Hepatocyte (in vitro differentiated cells): ENCODE measurements at regions not wholly inside any gene's neighbourhood (a gene's known extent, or its start where the extent isn't known, plus 50 kb on each side); places are given as distances from the start of the nearest gene placed in this dataset.
A peak's percentile ranks its signal among the peaks of the same experiment; 100 is the strongest.

ENCODE experiments used
- DNase-seq: peaks from one replicate; pipeline ENCODE4 v3.0.0-alpha.2; 2016; ENCODE audit warnings: low spot score
- H2AFZ ChIP-seq: fragments of 200-600 bp; sonication (generic); 2 replicates; pipeline ENCODE4 v1.6.0; 2016; ENCODE audit warnings: antibody characterized with exemption, mild to moderate bottlenecking
- H3K27ac ChIP-seq: fragments of 200-600 bp; sonication (generic); 2 replicates; pipeline ENCODE4 v1.5.1; 2016; ENCODE audit warnings: mild to moderate bottlenecking
- H3K27me3 ChIP-seq: fragments of 200-600 bp; sonication (generic); 2 replicates; pipeline ENCODE4 v1.6.1; 2016
- H3K36me3 ChIP-seq: fragments of 200-600 bp; sonication (generic); replicated peaks from 2 replicates; pipeline ENCODE4 v1.5.1; 2016; ENCODE audit warnings: low read depth; ENCODE audit not compliant: insufficient read depth
- H3K4me1 ChIP-seq: fragments of 200-600 bp; sonication (generic); 2 replicates; pipeline ENCODE4 v1.5.1; 2016; ENCODE audit warnings: mild to moderate bottlenecking, moderate library complexity; ENCODE audit not compliant: insufficient read depth
- H3K4me2 ChIP-seq: fragments of 200-600 bp; sonication (generic); 2 replicates; pipeline ENCODE4 v1.6.0; 2016
- H3K4me3 ChIP-seq: fragments of 200-600 bp; sonication (generic); 2 replicates; pipeline ENCODE4 v1.5.1; 2016; ENCODE audit warnings: mild to moderate bottlenecking
- H3K79me2 ChIP-seq: fragments of 200-600 bp; sonication (generic); 2 replicates; pipeline ENCODE4 v1.6.0; 2017; ENCODE audit warnings: mild to moderate bottlenecking
- H3K9me2 ChIP-seq: fragments of 200-600 bp; sonication (generic); replicated peaks from 2 replicates; pipeline ENCODE4 v1.6.0; 2017; ENCODE audit warnings: mild to moderate bottlenecking; ENCODE audit not compliant: insufficient read depth
- H3K9me3 ChIP-seq: fragments of 200-600 bp; sonication (generic); 2 replicates; pipeline ENCODE4 v1.5.1; 2016; ENCODE audit warnings: low read depth, mild to moderate bottlenecking
- H4K20me1 ChIP-seq: fragments of 200-600 bp; sonication (generic); 2 replicates; pipeline ENCODE4 v1.6.0; 2016; ENCODE audit warnings: mild to moderate bottlenecking; ENCODE audit not compliant: insufficient read depth, poor library complexity, severe bottlenecking
- CTCF ChIP-seq: fragments of 200-600 bp; sonication (generic); IDR thresholded peaks from 2 replicates; pipeline ENCODE4 v1.5.1; 2016; ENCODE audit warnings: antibody characterized with exemption, mild to moderate bottlenecking; ENCODE audit not compliant: poor library complexity
- EZH2 ChIP-seq: fragments of 200-600 bp; sonication (generic); IDR thresholded peaks from 2 replicates; pipeline ENCODE4 v1.6.1; 2016; ENCODE audit warnings: antibody characterized with exemption, mild to moderate bottlenecking, borderline replicate concordance
- EZH2phosphoT487 ChIP-seq: fragments of 200-600 bp; sonication (generic); IDR thresholded peaks from one replicate; pipeline ENCODE4 v1.6.1; 2018; ENCODE audit warnings: antibody characterized with exemption, mild to moderate bottlenecking, low read depth, moderate library complexity; ENCODE audit not compliant: unreplicated experiment, severe bottlenecking
- whole genome bisulfite sequencing: methylation state at CpG from one replicate; pipeline ENCODE4 v1.1.6; 2016; ENCODE audit warnings: low lambda C conversion rate; ENCODE audit errors: missing lambda C conversion rate; 5-methylcytosine and 5-hydroxymethylcytosine counted together

GRCh38 chr1:22218618-22219250 is 75.8 kb upstream of the WNT4 start:
- H3K9me2 ChIP-seq = no peaks in the 10 kb centered on the region
- no peak for DNase-seq
- H3K4me1 ChIP-seq = no peaks in the 10 kb centered on the region
- WGBS = 86% methylated on average over 12 of the region's 12 CpGs
- no peak overlapping the region for H3K4me2 ChIP-seq
- no peaks in the 10 kb centered on the region for H3K9me3 ChIP-seq
- H3K79me2 ChIP-seq = no peaks in the 10 kb centered on the region
- H3K36me3 ChIP-seq = no peaks in the 10 kb centered on the region
- no peaks in the 10 kb centered on the region for H3K27me3 ChIP-seq
- no peak overlapping the region for H3K4me3 ChIP-seq
- TF ChIP-seq CTCF (no peak), EZH2 (no peak), EZH2phosphoT487 (no peak)
- no peaks in the 10 kb centered on the region for H4K20me1 ChIP-seq
- H3K27ac ChIP-seq = no peak overlapping the region
- no peak overlapping the region for H2AFZ ChIP-seq

GRCh38 chr1:22221233-22221780 is 78.4 kb upstream of the WNT4 start:
- Histone ChIP-seq H2AFZ (no peak overlapping the region), H3K9me2 (no peaks in the 10 kb centered on the region), H3K4me2 (no peak overlapping the region), H3K27me3 (no peaks in the 10 kb centered on the region), H3K36me3 (no peaks in the 10 kb centered on the region), H3K9me3 (no peaks in the 10 kb centered on the region), H4K20me1 (no peaks in the 10 kb centered on the region), H3K79me2 (no peaks in the 10 kb centered on the region), H3K4me3 (no peak overlapping the region), H3K4me1 (no peaks in the 10 kb centered on the region), H3K27ac (no peak overlapping the region)
- WGBS = 89% methylated on average over 8 of the region's 8 CpGs
- DNase-seq = no peak
- no peak for TF ChIP-seq EZH2phosphoT487

- no peaks in the 10 kb centered on the region for H3K9me3 ChIP-seq
- no peak overlapping the region for H2AFZ ChIP-seq
- no peaks in the 10 kb centered on the region for H4K20me1 ChIP-seq
- no peaks in the 10 kb centered on the region for H3K9me2 ChIP-seq
- H3K27ac ChIP-seq = peak overlapping the region; percentile 34
- no peak overlapping the region for H3K4me2 ChIP-seq
- no peaks in the 10 kb centered on the region for H3K4me1 ChIP-seq
- no peaks in the 10 kb centered on the region for H3K27me3 ChIP-seq
- no peak for TF ChIP-seq EZH2
- no peak for TF ChIP-seq CTCF
- TF ChIP-seq EZH2phosphoT487 = no peak
- no peaks in the 10 kb centered on the region for H3K36me3 ChIP-seq
- H3K4me3 ChIP-seq = no peak overlapping the region
- DNase-seq = no peak
- no peaks in the 10 kb centered on the region for H3K79me2 ChIP-seq
- WGBS = 85% methylated on average over 9 of the region's 9 CpGs
Measured at GRCh38 chr1:22222723-22223122, 79.8 kb upstream of the WNT4 start.

DNA sequence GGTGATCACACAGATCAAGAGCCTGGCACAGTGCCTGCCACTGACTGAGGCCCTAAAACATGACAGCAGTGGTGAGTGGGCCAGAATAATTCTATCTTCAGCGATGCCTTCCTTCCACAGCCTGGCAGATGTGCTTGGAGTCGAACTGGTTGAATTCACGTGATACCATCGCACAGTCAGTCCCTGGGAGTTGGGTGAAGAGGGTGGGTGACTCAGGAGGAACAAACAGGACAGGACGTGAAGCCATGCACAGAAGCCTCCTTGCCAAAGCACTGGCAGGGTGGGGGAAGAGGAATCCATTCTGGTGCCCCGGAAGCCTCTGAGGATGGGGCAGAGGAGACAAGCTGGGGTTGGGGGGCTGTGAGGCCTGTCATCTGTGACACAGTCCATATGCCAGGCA is 80.3 kb upstream of the WNT4 start:
- Histone ChIP-seq H4K20me1 (no peaks in the 10 kb centered on the region), H3K36me3 (no peaks in the 10 kb centered on the region), H3K4me3 (no peak overlapping the region), H3K27ac (no peak overlapping the region), H3K4me2 (no peak overlapping the region), H3K4me1 (no peaks in the 10 kb centered on the region), H3K27me3 (no peaks in the 10 kb centered on the region), H3K9me2 (no peaks in the 10 kb centered on the region), H2AFZ (no peak overlapping the region), H3K9me3 (no peaks in the 10 kb centered on the region), H3K79me2 (no peaks in the 10 kb centered on the region)
- 94% methylated on average over 6 of the region's 6 CpGs for WGBS
- TF ChIP-seq CTCF (no peak), EZH2 (no peak), EZH2phosphoT487 (no peak)
- DNase-seq = no peak
